Fibroblast of skin of back (primary cell): ENCODE measurements at regions not wholly inside any gene's neighbourhood (a gene's known extent, or its start where the extent isn't known, plus 50 kb on each side); places are given as distances from the start of the nearest gene placed in this dataset.
A peak's percentile ranks its signal among the peaks of the same experiment; 100 is the strongest.
"Not testable (repeated sequence)": the region's sequence is repeated elsewhere in the genome, so short reads cannot be mapped to it uniquely, and the experiment has no call there.

ENCODE experiments used
- DNase-seq: peaks from one replicate; pipeline ENCODE4 v3.0.0-alpha.2; 2013

- DNase-seq, result no peak
Measured at GRCh38 chr14:94827711-94828447, 58.0 kb upstream of the GSC start.

GRCh38 chr14:94826774-94827173 is 56.9 kb upstream of the GSC start:
- DNase-seq, result no peak

- DNase-seq, result peak; percentile 37
Measured at GRCh38 chr14:94823556-94824341, 53.8 kb upstream of the GSC start.

- DNase-seq, result no peak
Measured at GRCh38 chr14:94821705-94822104, 51.8 kb upstream of the GSC start.

DNA sequence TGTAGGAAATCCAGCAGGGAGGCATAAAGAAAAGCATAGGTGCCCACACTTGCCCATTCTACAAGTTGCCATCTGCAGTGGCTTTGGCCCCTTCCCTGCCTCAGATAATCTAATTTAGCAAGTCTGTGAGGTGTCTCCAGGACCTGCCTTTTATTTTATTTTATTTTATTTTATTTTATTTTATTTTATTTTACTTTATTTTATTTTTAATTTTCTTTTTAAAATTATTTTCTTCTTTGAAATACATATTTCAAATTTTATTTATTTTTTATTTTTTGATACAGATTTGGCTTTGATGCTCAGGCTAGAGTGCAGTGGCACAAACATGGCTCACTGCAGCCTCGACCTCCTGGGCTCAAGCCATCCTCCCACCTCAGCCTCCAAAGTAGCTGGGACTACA is 51.0 kb upstream of the GSC start:
- not testable (repeated sequence) for DNase-seq
